ENCODE measurements at regions not wholly inside any gene's neighbourhood (a gene's known extent, or its start where the extent isn't known, plus 50 kb on each side); places are given as distances from the start of the nearest gene placed in this dataset.

- no peak overlapping the region for H2AFZ ChIP-seq (ENCODE audit: low read depth, low read length)
- H3K79me2 ChIP-seq (ENCODE audit: low read length) = no peaks in the 10 kb centered on the region
Measured at GRCh38 chr7:39898867-39899266, 51.2 kb upstream of the CDK13 start.

More at GRCh38 chr7:39898867-39899266, 51.2 kb upstream of the CDK13 start:
- TF ChIP-seq EZH2phosphoT487 (IDR thresholded peaks at IDR 0.05; ENCODE audit: low read depth) (no peak), CTCF (IDR thresholded peaks at IDR 0.05; ENCODE audit: low read depth, low read length) (no peak)
- Histone ChIP-seq H3K27ac (ENCODE audit: low read length) (no peak overlapping the region), H3K4me2 (ENCODE audit: low read length) (no peak overlapping the region), H3K9ac (ENCODE audit: low read length) (no peak overlapping the region), H3K4me3 (ENCODE audit: low read length) (no peak overlapping the region), H3K27me3 (ENCODE audit: low read depth, low read length) (no peaks in the 10 kb centered on the region), H3K36me3 (replicated peaks; ENCODE audit: low read depth, low read length) (no peaks in the 10 kb centered on the region), H3K4me1 (ENCODE audit: low read length) (no peaks in the 10 kb centered on the region), H3K9me3 (ENCODE audit: insufficient read depth, low read length) (no peaks in the 10 kb centered on the region), H4K20me1 (ENCODE audit: insufficient read depth, low read length) (no peaks in the 10 kb centered on the region)

Measured in OCI-LY3 (cell line).